NCI-H446 (cell line): ENCODE measurements at regions not wholly inside any gene's neighbourhood (a gene's known extent, or its start where the extent isn't known, plus 50 kb on each side); places are given as distances from the start of the nearest gene placed in this dataset.
"Not testable (repeated sequence)": the region's sequence is repeated elsewhere in the genome, so short reads cannot be mapped to it uniquely, and the experiment has no call there.

Source experiments
- DNase-seq, 2 experiments: peaks; one replicate each; lab custom pipeline; 2025; lab: John Stamatoyannopoulos, UW

DNA sequence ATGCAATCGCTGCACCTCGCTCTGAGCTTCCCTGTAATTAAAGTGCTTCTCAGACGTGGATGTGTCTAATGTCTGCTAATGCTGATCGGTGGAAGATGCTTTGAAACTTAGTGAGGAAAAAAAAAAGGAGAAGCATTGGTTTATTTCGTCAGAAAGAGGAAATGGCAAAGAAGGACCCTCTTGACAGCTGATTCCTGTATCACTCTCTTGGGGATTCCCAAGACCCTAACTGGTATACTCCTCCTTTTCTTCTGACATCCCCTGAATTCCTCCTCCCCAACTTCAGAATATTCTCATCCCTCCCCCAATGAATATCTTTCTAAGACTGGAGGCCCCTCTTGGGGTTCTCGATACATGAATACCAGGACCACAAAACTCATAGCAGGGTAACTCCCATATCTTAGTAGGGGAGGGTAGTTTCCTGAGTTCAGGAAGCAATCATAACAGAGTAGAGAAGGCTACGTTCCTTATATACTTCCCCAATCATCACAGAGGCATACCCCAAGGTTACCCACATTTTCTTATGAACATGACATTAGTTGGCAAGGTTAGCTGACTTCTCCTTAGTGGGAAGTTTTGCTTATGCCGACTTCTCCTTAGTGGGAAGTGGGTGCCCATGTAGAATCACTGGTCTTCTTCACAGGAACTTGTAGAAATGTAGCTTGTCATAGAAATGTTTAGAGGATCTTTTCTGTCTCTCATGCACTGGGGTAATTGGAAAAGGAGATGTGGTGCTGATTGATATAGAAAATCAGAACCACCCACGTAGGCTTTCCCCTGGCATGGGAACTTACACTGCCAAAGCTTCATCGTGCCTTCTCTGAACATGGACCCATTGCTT, 63.8 kb upstream of the ATXN1 start:
- DNase-seq = no peak

DNA sequence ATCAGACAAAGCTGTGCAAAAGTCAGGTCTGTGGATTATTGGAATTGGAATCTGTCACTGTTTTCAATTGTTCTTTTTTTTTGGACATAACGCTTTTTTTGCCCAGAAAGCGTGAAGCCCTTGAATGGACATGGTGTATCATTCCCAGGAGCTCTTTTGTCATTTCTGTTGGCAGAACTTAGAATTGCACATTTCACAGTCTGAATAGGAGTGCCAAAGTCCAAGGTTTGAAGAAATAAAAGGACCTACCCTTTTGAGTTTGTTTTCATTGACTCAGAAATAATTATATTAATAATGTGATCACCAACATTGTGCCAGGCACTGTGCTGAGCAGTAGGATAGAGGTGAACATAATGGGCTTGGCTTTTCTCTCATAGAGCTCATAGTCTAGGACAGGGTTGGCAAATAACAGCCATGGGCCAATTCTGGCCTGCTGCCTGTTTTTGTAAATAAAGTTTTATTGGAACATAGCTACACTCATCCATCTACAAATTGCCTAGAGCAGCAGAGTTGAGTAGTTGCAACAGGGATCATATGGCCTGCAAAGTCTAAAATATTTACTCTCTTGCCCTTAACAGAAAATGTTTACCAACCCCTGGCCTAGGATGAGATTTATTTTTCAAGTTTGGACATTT, 62.6 kb upstream of the ATXN1 start:
- DNase-seq = no peak

DNA sequence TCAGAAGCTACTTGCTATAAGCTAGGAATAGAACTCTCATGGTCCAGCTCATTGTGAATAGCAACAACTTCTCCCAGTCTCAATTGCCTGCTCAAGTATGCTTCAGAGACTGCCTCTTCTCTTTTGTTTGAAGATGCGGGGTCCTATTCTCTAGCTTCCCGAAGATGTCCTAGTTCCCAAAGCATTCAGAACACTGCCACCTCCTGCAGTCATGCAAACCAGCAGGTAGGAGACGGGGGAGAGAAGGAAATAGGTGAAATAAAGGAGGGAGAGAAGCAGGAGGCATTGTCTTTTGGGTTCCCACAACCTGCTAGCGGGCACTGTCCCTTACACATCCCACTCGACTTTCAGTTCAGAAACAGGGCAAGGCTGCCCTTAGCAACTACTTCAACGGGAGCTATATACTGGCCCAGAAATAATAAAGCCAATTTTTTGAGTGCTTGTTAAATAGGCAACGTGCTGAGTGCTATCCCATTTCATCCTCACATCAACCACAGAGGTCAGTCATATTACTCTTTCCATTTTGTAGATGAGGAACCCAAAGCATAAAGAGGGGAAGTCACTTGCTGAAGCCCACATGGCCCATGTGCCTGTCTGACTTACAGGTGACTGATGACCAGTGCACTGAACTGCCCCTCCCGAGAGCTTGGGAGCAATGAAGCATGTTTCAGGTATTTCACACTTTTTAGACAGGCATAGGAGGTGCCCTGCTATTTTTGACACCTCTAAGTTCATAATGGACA, 61.9 kb upstream of the ATXN1 start:
- no peak for DNase-seq

DNA sequence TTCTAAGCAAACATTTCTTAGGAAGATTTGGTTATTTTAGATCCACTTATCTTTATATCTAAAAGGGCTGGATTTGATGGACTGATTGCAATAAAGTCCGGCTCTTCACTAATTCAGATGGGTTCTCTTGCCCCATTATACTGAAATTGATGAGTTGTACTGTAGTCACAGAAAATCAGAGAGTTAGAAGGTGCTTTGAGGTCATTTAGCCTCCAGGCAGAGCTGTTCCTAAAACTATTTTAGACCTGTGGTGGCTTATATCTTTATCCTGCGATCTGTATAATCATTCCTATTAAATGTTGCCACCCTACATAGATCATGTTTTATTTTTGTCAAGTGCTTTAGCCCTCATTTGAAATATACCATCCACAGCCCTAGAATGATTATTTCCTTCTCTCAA, 61.3 kb upstream of the ATXN1 start:
- no peak for DNase-seq

DNA sequence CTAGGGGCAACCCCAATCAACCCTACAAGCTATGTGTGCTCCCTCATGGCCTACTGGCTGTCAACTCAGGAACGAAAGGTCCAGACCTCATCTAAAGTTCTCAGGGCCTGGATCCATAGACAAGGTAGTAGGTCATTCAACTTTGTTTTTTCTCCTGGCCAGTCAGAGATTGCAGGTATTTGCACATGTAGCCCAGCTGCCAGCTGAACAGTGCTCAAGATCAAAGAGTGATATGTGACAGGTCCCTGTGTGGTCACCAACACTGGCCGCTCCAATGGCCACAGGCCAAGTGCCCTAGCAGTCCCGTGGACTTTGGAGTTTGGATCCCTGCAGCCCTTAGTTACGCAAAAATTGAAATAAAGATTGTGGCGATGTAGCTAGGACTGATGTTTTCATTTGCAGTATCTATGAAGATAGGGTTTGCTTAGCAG, 60.6 kb upstream of the ATXN1 start:
- no peak for DNase-seq

DNA sequence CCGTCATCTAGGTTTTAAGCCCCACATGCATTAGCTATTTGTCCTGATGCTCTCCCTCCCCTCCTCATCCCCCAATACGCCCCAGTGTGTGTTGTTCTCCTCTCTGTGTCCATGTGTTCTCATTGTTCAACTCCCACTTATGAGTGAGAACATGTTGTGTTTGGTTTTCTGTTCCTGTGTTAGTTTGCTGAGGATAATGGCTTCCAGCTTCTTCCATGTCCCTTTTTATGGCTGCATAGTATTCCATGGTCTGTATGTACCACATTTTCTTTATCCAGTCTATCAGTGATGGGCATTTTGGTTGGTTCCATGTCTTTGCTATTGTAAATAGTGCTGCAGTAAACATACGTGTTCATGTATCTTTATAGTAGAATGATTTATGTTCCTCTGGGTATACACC, 59.0 kb upstream of the ATXN1 start:
- DNase-seq = not testable (repeated sequence)

DNA sequence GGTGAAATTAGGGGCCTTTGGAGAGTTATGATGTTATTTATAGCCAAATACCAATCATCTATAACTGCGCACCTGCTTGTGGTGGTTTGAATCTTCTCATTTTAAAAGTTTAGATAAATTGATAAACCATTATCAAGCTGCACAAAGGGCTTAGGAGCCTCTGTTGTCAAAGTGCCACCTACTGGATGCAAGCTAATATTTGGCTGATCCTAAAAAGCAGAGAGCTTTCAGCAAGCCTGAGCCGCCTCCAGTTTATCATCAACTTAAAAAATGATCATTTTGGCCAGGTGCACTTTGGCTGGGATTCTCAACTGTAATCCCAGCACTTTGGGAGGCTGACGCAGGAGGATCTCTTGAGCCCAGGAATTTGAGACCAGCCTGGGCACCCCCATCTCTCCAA, 58.5 kb upstream of the ATXN1 start:
- peak in 1 of 2 experiments; percentile 41 for DNase-seq

DNA sequence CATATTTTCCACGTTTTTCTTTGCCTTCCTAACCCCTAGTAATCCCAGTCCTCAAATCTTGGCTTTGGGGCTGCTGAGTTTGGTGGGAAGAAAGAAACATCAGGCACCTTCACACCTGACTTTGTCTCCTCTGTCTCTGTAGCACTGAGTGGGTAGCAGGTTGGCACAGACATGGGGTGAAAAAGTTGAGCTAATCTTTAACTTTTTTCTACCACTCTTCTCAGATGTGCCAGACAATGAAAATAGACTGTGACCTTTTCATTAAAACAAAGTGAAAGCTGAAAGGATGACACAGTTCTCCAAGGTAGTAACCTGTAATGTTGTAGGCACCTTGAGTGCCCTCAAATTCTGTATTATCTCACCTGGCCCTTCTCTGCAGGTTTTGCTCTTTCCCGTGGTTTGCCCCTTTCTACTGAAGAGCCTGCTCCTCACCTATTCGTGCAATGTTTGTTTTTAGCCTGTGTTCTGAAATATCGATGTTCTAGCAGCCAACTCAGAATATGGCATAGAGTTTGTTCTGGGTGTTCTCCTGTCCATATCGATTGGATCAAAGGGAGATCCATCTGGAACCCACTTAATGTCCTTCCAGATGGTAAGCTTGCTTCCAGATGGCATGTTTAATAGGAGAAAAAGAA, 57.8 kb upstream of the ATXN1 start:
- DNase-seq = peak in 1 of 2 experiments; percentile 45

DNA sequence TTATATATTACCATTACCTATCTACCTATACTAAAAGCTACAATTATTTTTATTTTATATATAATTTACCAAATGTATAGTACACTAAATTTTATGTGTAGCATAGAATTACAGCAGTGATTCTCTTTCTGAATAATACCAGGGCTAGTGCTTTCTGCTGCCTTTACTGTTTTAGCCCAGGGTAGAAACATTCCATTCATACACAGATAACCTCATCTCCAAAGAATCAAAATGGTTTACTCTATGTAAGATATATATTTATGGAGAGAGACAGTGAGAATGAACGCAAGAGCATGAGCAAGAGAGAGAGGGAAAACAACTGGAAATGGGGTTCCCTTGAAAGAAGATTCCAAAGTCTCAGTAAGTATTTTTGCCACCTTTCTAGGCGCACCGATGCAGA, 56.3 kb upstream of the ATXN1 start:
- no peak for DNase-seq

DNA sequence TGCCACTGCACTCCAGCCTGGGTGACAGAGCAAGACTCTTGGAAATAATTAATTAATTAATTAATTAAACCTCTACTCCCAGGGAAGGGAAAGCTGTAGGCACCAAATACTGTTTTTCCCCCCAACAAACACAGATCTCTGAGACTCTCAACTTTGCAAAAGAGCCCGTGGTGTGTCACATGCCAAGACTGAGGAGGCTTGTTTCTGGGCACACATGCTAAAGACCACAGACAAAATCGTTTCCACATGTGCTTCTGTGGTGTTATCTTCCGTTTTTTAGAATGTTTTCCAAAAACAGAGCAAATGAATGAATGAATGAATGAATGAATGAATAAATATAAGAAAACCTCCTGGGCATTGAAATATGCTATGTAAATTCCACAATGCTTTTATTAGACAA, 55.6 kb upstream of the ATXN1 start:
- DNase-seq = no peak

DNA sequence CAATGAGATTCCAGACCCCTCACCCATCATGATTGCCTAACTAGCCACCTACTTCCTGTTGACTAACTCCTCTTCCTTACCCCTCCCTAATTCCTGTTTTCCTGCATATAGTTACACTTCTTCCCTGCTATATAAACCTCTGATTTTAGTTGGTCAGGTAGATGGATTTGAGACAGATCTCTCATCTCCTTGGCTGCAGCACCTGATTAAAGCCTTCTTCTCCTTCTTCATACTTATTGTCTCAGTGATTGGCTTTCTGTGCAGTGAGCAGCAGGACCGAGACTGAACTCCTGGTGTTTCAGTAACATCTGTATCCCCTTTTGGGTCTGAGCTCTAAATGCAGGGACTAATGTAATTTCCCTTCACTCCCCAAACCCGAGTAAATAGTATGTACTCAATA, 51.7 kb upstream of the ATXN1 start:
- DNase-seq = no peak

DNA sequence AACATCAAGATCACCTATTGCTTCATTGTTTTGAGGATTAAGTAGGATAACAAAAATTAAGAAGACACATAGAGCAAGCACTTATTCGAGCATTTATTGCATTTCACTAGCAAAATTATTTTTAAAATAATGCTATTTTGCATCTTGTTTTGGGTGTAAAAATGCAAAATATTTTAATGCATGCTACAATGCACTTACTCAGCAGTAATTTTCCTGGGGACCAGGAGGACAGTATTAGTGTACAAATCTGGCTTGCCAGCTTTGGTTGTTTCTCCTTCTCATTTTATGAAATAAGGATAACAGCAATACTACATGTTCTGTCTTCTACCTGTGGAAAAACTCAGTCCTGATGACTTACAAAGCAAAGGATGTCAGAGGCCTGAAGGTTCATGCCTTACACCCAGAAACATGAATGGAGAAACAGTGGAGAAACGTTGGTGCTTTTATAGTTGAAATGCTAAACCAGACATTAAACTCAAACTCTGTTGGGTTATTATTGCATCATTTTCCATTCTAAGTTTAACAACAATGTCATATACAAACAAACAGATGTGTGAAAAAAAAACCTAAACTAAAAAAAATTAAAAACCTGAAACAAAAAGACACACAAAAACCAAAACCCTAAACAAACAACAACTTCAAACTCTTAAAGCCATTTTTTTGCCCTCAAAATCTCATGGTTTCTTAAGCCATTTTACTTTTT, 50.2 kb upstream of the ATXN1 start:
- no peak for DNase-seq
